ENCODE measurements at regions not wholly inside any gene's neighbourhood (a gene's known extent, or its start where the extent isn't known, plus 50 kb on each side); places are given as distances from the start of the nearest gene placed in this dataset.

DNA sequence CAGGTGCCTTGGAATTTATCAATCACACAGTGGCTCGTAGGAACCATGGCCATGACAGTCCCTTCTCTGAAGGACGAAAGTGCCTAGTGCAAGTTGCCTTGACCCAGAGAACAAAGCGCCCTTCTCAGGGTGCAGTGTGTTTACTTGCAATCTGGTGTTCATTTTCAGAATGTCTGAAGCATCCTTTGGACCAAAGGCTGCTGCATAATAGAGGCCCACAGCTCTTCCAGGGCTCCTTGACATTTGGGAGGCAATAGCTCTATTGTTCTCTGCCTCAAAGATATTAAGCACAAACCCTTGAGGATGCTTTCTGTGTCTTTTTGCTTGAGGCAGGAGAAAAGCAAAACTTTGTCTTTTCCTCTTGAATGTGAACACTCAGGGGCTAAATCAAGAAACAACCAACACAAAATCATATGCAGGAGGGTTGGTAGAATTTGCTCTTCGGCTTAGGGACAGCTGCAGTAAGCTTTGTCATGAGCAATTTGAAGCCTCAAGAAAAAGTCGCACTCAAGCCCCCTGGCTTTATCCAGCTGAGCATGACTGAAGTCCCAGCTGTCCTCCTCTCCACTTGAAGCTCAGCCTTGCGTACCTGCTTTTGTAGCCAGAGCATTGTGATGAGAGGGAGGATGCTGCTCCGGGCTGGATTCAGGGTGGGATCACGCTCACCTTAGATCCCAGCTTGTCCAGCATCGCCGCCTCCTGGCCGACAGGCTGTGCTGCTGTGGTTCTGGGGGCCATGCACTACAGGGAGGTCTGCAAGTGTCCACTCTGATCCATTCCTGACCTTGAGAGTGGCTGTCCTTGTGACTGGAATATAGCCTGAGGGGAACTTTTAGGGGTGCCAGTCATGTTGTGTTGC is 495.4 kb downstream of the CDH26 start:
- H2BK12ac ChIP-seq (ENCODE audit: low read length), result no peak overlapping the region
- H3K36me3 ChIP-seq (ENCODE audit: control insufficient read depth in 1 of 2, insufficient read depth in 2 of 2, low read length in 2 of 2), result no peaks in the 10 kb centered on the region
- H2AK5ac ChIP-seq (ENCODE audit: low read length), result no peak overlapping the region
- H3K4me2 ChIP-seq (ENCODE audit: low read length), result no peak overlapping the region
- no peak overlapping the region for H3K4me3 ChIP-seq (ENCODE audit: low read depth, low read length)
- H3K27ac ChIP-seq (ENCODE audit: low read depth, low read length), result no peak overlapping the region
- no peak overlapping the region for H3K18ac ChIP-seq (ENCODE audit: low read length)
- H4K8ac ChIP-seq (ENCODE audit: low read depth, low read length), result no peak overlapping the region
- H2BK120ac ChIP-seq (ENCODE audit: insufficient read depth, low read length, poor library complexity), result no peak overlapping the region
- H3K14ac ChIP-seq (ENCODE audit: low read length), result no peak overlapping the region
- H3K4me1 ChIP-seq (ENCODE audit: control insufficient read depth in 1 of 2, insufficient read depth in 2 of 2, low read length in 2 of 2), result no peaks in the 10 kb centered on the region
- peaks cover 4% of the 10 kb centered on the region for H3K9me3 ChIP-seq (ENCODE audit: insufficient read depth, low read depth, low read length)
- H4K12ac ChIP-seq (ENCODE audit: low read depth, low read length), result no peak overlapping the region
- H3K9ac ChIP-seq (ENCODE audit: low read length), result no peak overlapping the region
- no peak overlapping the region for H3K4ac ChIP-seq (ENCODE audit: low read depth, low read length)
- H3K79me1 ChIP-seq (ENCODE audit: low read length), result no peaks in the 10 kb centered on the region
- DNase-seq, result no peak
- no peak overlapping the region for H4K91ac ChIP-seq (ENCODE audit: low read depth, low read length)
- no peak overlapping the region for H2AFZ ChIP-seq (ENCODE audit: insufficient read depth, low read length, poor library complexity)
- WGBS (ENCODE audit: extremely low coverage, insufficient coverage, insufficient read length), result no CpG with 5 or more reads among the region's 11 CpGs
- no peak overlapping the region for H2BK5ac ChIP-seq (ENCODE audit: low read depth, low read length, poor library complexity)
- H3K27me3 ChIP-seq (ENCODE audit: insufficient read depth, low read length), result no peaks in the 10 kb centered on the region
- no peaks in the 10 kb centered on the region for H3K79me2 ChIP-seq (ENCODE audit: control insufficient read depth, insufficient read depth, low read length, poor library complexity)
- peak overlapping the region; percentile 60 for H3K23ac ChIP-seq (ENCODE audit: low read length)

DNA sequence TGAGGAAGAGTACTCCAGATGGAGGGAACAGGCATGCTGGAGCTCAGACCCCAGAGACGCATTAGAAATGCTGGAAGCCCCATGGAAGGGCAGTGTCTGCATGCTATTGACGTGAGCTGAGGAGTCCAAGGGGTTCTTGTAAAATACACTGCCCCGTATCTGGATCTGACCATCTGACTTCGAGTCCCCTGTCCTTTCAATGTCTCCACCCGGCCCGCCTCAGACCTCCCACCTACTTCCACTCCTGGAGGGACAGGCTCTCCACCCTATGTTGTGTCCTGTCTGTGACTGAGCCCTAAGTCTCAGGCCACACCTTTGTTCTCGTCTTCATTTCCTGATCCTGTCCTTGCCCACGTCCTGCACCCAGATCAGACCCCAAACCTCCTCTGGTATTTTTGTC is 496.3 kb downstream of the CDH26 start:
- Histone ChIP-seq H3K4me3 (ENCODE audit: low read depth, low read length) (no peak overlapping the region), H3K14ac (ENCODE audit: low read length) (no peak overlapping the region), H3K79me1 (ENCODE audit: low read length) (no peaks in the 10 kb centered on the region), H3K23ac (ENCODE audit: low read length) (no peak overlapping the region), H3K4me2 (ENCODE audit: low read length) (no peak overlapping the region), H4K8ac (ENCODE audit: low read depth, low read length) (no peak overlapping the region), H2BK5ac (ENCODE audit: low read depth, low read length, poor library complexity) (no peak overlapping the region), H2BK120ac (ENCODE audit: insufficient read depth, low read length, poor library complexity) (no peak overlapping the region), H4K12ac (ENCODE audit: low read depth, low read length) (no peak overlapping the region), H3K27me3 (ENCODE audit: insufficient read depth, low read length) (no peaks in the 10 kb centered on the region), H3K9ac (ENCODE audit: low read length) (no peak overlapping the region), H4K91ac (ENCODE audit: low read depth, low read length) (no peak overlapping the region), H3K27ac (ENCODE audit: low read depth, low read length) (no peak overlapping the region), H3K9me3 (ENCODE audit: insufficient read depth, low read depth, low read length) (peaks cover 2% of the 10 kb centered on the region), H3K36me3 (ENCODE audit: control insufficient read depth in 1 of 2, insufficient read depth in 2 of 2, low read length in 2 of 2) (no peaks in the 10 kb centered on the region), H2AFZ (ENCODE audit: insufficient read depth, low read length, poor library complexity) (no peak overlapping the region), H2BK12ac (ENCODE audit: low read length) (no peak overlapping the region), H3K18ac (ENCODE audit: low read length) (no peak overlapping the region), H3K79me2 (ENCODE audit: control insufficient read depth, insufficient read depth, low read length, poor library complexity) (no peaks in the 10 kb centered on the region), H3K4me1 (ENCODE audit: control insufficient read depth in 1 of 2, insufficient read depth in 2 of 2, low read length in 2 of 2) (no peaks in the 10 kb centered on the region), H2AK5ac (ENCODE audit: low read length) (no peak overlapping the region), H3K4ac (ENCODE audit: low read depth, low read length) (no peak overlapping the region)
- no peak for DNase-seq
- WGBS (ENCODE audit: extremely low coverage, insufficient coverage, insufficient read length), result no CpG with 5 or more reads among the region's 8 CpGs

DNA sequence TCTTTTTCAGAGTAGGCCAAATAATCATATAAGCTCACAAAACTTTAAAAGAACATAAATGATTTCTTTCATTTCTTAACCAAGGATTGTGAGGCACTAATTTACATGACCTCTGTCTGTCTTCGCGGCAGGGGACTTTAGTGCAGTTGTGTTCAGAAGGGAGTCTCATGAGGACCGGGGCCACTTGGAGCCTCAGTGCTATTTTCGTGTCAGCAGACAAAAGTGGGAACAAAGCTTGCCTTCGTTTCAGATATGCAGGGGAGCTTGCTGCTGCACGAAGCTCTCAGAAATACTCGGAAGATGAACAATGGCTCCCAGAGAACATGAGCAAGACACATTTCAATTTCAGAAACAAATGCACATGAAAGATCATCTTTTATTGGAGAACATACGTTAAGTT is 497.0 kb downstream of the CDH26 start:
- Histone ChIP-seq H3K79me1 (ENCODE audit: low read length) (no peaks in the 10 kb centered on the region), H3K9ac (ENCODE audit: low read length) (no peak overlapping the region), H3K9me3 (ENCODE audit: insufficient read depth, low read depth, low read length) (peaks cover 2% of the 10 kb centered on the region), H3K4me2 (ENCODE audit: low read length) (no peak overlapping the region), H3K36me3 (ENCODE audit: control insufficient read depth in 1 of 2, insufficient read depth in 2 of 2, low read length in 2 of 2) (no peaks in the 10 kb centered on the region), H3K23ac (ENCODE audit: low read length) (no peak overlapping the region), H2BK5ac (ENCODE audit: low read depth, low read length, poor library complexity) (no peak overlapping the region), H4K8ac (ENCODE audit: low read depth, low read length) (no peak overlapping the region), H3K27ac (ENCODE audit: low read depth, low read length) (no peak overlapping the region), H3K4me3 (ENCODE audit: low read depth, low read length) (no peak overlapping the region), H3K4ac (ENCODE audit: low read depth, low read length) (no peak overlapping the region), H2BK120ac (ENCODE audit: insufficient read depth, low read length, poor library complexity) (no peak overlapping the region), H4K12ac (ENCODE audit: low read depth, low read length) (no peak overlapping the region), H2BK12ac (ENCODE audit: low read length) (no peak overlapping the region), H3K79me2 (ENCODE audit: control insufficient read depth, insufficient read depth, low read length, poor library complexity) (no peaks in the 10 kb centered on the region), H2AFZ (ENCODE audit: insufficient read depth, low read length, poor library complexity) (no peak overlapping the region), H3K14ac (ENCODE audit: low read length) (no peak overlapping the region), H3K18ac (ENCODE audit: low read length) (no peak overlapping the region), H3K27me3 (ENCODE audit: insufficient read depth, low read length) (no peaks in the 10 kb centered on the region), H2AK5ac (ENCODE audit: low read length) (no peak overlapping the region), H4K91ac (ENCODE audit: low read depth, low read length) (no peak overlapping the region), H3K4me1 (ENCODE audit: control insufficient read depth in 1 of 2, insufficient read depth in 2 of 2, low read length in 2 of 2) (no peaks in the 10 kb centered on the region)
- DNase-seq, result no peak
- no CpG with 5 or more reads among the region's 8 CpGs for WGBS (ENCODE audit: extremely low coverage, insufficient coverage, insufficient read length)

DNA sequence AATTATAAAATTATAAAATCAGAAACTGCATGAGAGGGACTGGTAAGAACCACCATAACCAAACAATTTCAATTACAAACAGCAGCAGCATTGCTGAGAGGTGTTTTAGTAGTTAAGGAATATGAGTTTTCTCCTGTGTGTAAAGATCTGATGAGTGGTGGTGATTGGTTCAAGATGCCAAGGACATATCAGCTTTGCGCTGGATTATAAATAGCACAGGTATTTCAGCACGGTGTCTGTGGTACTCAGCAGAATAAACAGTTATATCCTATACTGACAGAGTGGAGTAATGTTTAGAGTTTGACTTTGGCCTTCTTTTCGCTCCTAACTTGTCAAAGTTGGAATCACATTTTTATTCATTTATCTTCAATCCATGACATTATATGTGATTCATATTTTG is 501.0 kb downstream of the CDH26 start:
- no peaks in the 10 kb centered on the region for H3K27me3 ChIP-seq (ENCODE audit: insufficient read depth, low read length)
- no peak overlapping the region for H2BK5ac ChIP-seq (ENCODE audit: low read depth, low read length, poor library complexity)
- no peak overlapping the region for H3K14ac ChIP-seq (ENCODE audit: low read length)
- H3K23ac ChIP-seq (ENCODE audit: low read length), result no peak overlapping the region
- no peaks in the 10 kb centered on the region for H3K79me1 ChIP-seq (ENCODE audit: low read length)
- no peak for DNase-seq
- no peak overlapping the region for H3K18ac ChIP-seq (ENCODE audit: low read length)
- H4K91ac ChIP-seq (ENCODE audit: low read depth, low read length), result no peak overlapping the region
- no peaks in the 10 kb centered on the region for H3K79me2 ChIP-seq (ENCODE audit: control insufficient read depth, insufficient read depth, low read length, poor library complexity)
- no peak overlapping the region for H2BK12ac ChIP-seq (ENCODE audit: low read length)
- H2BK120ac ChIP-seq (ENCODE audit: insufficient read depth, low read length, poor library complexity), result no peak overlapping the region
- no peak overlapping the region for H3K4me2 ChIP-seq (ENCODE audit: low read length)
- no peak overlapping the region for H3K27ac ChIP-seq (ENCODE audit: low read depth, low read length)
- H2AFZ ChIP-seq (ENCODE audit: insufficient read depth, low read length, poor library complexity), result no peak overlapping the region
- peaks cover 3% of the 10 kb centered on the region for H3K9me3 ChIP-seq (ENCODE audit: insufficient read depth, low read depth, low read length)
- H4K8ac ChIP-seq (ENCODE audit: low read depth, low read length), result no peak overlapping the region
- no peaks in the 10 kb centered on the region for H3K4me1 ChIP-seq (ENCODE audit: control insufficient read depth in 1 of 2, insufficient read depth in 2 of 2, low read length in 2 of 2)
- no peak overlapping the region for H4K12ac ChIP-seq (ENCODE audit: low read depth, low read length)
- no peak overlapping the region for H3K4ac ChIP-seq (ENCODE audit: low read depth, low read length)
- no peak overlapping the region for H3K9ac ChIP-seq (ENCODE audit: low read length)
- H3K36me3 ChIP-seq (ENCODE audit: control insufficient read depth in 1 of 2, insufficient read depth in 2 of 2, low read length in 2 of 2), result no peaks in the 10 kb centered on the region
- WGBS (ENCODE audit: extremely low coverage, insufficient coverage, insufficient read length), result no CpG with 5 or more reads among the region's 3 CpGs
- H3K4me3 ChIP-seq (ENCODE audit: low read depth, low read length), result no peak overlapping the region
- no peak overlapping the region for H2AK5ac ChIP-seq (ENCODE audit: low read length)
